HUES48 (cell line): ENCODE measurements at regions not wholly inside any gene's neighbourhood (a gene's known extent, or its start where the extent isn't known, plus 50 kb on each side); places are given as distances from the start of the nearest gene placed in this dataset.

Experiments used
- H3K27ac ChIP-seq: one replicate; pipeline ENCODE4 v1.7.0; 2013; ENCODE audit warnings: low read depth, low read length, inconsistent platforms
- H3K27me3 ChIP-seq: 2 replicates; pipeline ENCODE4 v1.6.1; 2013; ENCODE audit warnings: mild to moderate bottlenecking, low read length; ENCODE audit not compliant: control insufficient read depth, insufficient read depth
- H3K36me3 ChIP-seq: 2 replicates; pipeline ENCODE4 v1.6.1; 2013; ENCODE audit warnings: low read length; ENCODE audit not compliant: control insufficient read depth, insufficient read depth
- H3K4me1 ChIP-seq: 2 replicates; pipeline ENCODE4 v1.6.1; 2013; ENCODE audit warnings: mild to moderate bottlenecking, low read length; ENCODE audit not compliant: control insufficient read depth, insufficient read depth
- H3K4me3 ChIP-seq: 2 replicates; pipeline ENCODE4 v1.5.1; 2013; ENCODE audit warnings: mild to moderate bottlenecking, low read depth, low read length
- H3K9ac ChIP-seq: 2 replicates; pipeline ENCODE4 v1.6.1; 2013; ENCODE audit warnings: mild to moderate bottlenecking, low read depth, low read length, moderate library complexity
- H3K9me3 ChIP-seq: 2 replicates; pipeline ENCODE4 v1.6.1; 2013; ENCODE audit warnings: low read length; ENCODE audit not compliant: control insufficient read depth, insufficient read depth

- Histone ChIP-seq H3K36me3 (no peaks in the 10 kb centered on the region), H3K4me1 (peaks cover 15% of the 10 kb centered on the region), H3K27ac (no peak overlapping the region), H3K9ac (no peak overlapping the region), H3K27me3 (peaks cover 98% of the 10 kb centered on the region), H3K4me3 (no peak overlapping the region), H3K9me3 (no peaks in the 10 kb centered on the region)
Observed at GRCh38 chrX:139200793-139201192, 329.7 kb upstream of the F9 start.

- H3K4me3 ChIP-seq: no peak overlapping the region
- H3K27me3 ChIP-seq: peaks cover 99% of the 10 kb centered on the region
- no peaks in the 10 kb centered on the region for H3K36me3 ChIP-seq
- no peaks in the 10 kb centered on the region for H3K9me3 ChIP-seq
- no peak overlapping the region for H3K27ac ChIP-seq
- peaks cover 17% of the 10 kb centered on the region for H3K4me1 ChIP-seq
- no peak overlapping the region for H3K9ac ChIP-seq
Observed at GRCh38 chrX:139200346-139200745, 330.2 kb upstream of the F9 start.

- Histone ChIP-seq H3K27me3 (peaks cover 99% of the 10 kb centered on the region), H3K4me3 (no peak overlapping the region), H3K27ac (no peak overlapping the region), H3K36me3 (no peaks in the 10 kb centered on the region), H3K4me1 (peaks cover 20% of the 10 kb centered on the region), H3K9me3 (no peaks in the 10 kb centered on the region), H3K9ac (no peak overlapping the region)
Observed at GRCh38 chrX:139199933-139200332, 330.6 kb upstream of the F9 start.

GRCh38 chrX:139198936-139199335 lies 331.6 kb upstream of the F9 start:
- no peaks in the 10 kb centered on the region for H3K36me3 ChIP-seq
- no peak overlapping the region for H3K9ac ChIP-seq
- no peak overlapping the region for H3K4me3 ChIP-seq
- H3K27me3 ChIP-seq: peaks cover 99% of the 10 kb centered on the region
- H3K9me3 ChIP-seq: no peaks in the 10 kb centered on the region
- no peak overlapping the region for H3K27ac ChIP-seq
- H3K4me1 ChIP-seq: peaks cover 20% of the 10 kb centered on the region

- Histone ChIP-seq H3K27me3 (peaks cover 99% of the 10 kb centered on the region), H3K4me3 (no peak overlapping the region), H3K9ac (no peak overlapping the region), H3K9me3 (no peaks in the 10 kb centered on the region), H3K27ac (no peak overlapping the region), H3K4me1 (peaks cover 21% of the 10 kb centered on the region), H3K36me3 (no peaks in the 10 kb centered on the region)
Observed at GRCh38 chrX:139196890-139197289, 333.6 kb upstream of the F9 start.

GRCh38 chrX:139194571-139195280 lies 335.8 kb upstream of the F9 start:
- Histone ChIP-seq H3K36me3 (no peaks in the 10 kb centered on the region), H3K27me3 (peaks cover 99% of the 10 kb centered on the region), H3K9ac (no peak overlapping the region), H3K27ac (no peak overlapping the region), H3K9me3 (no peaks in the 10 kb centered on the region), H3K4me1 (peaks cover 18% of the 10 kb centered on the region), H3K4me3 (peak overlapping the region; percentile 46)

GRCh38 chrX:139192386-139192961 lies 338.1 kb upstream of the F9 start:
- H3K27me3 ChIP-seq: peaks cover 100% of the 10 kb centered on the region
- no peaks in the 10 kb centered on the region for H3K36me3 ChIP-seq
- H3K9me3 ChIP-seq: no peaks in the 10 kb centered on the region
- H3K27ac ChIP-seq: no peak overlapping the region
- no peak overlapping the region for H3K9ac ChIP-seq
- no peak overlapping the region for H3K4me3 ChIP-seq
- peaks cover 18% of the 10 kb centered on the region for H3K4me1 ChIP-seq

- H3K27ac ChIP-seq: no peak overlapping the region
- H3K36me3 ChIP-seq: no peaks in the 10 kb centered on the region
- peaks cover 18% of the 10 kb centered on the region for H3K4me1 ChIP-seq
- H3K9me3 ChIP-seq: no peaks in the 10 kb centered on the region
- no peak overlapping the region for H3K9ac ChIP-seq
- H3K4me3 ChIP-seq: no peak overlapping the region
- H3K27me3 ChIP-seq: peaks cover 100% of the 10 kb centered on the region
Observed at GRCh38 chrX:139191746-139192385, 338.7 kb upstream of the F9 start.

GRCh38 chrX:139191286-139191685 lies 339.3 kb upstream of the F9 start:
- H3K27me3 ChIP-seq: peaks cover 100% of the 10 kb centered on the region

GRCh38 chrX:139187738-139188137 lies 342.8 kb upstream of the F9 start:
- Histone ChIP-seq H3K4me3 (no peak overlapping the region), H3K36me3 (no peaks in the 10 kb centered on the region), H3K9me3 (no peaks in the 10 kb centered on the region), H3K27me3 (peaks cover 93% of the 10 kb centered on the region), H3K4me1 (peaks cover 12% of the 10 kb centered on the region), H3K27ac (no peak overlapping the region), H3K9ac (no peak overlapping the region)

More at GRCh38 chrX:139191286-139191685, 339.3 kb upstream of the F9 start:
- H3K4me1 ChIP-seq: peaks cover 18% of the 10 kb centered on the region
- H3K4me3 ChIP-seq: no peak overlapping the region
- no peak overlapping the region for H3K9ac ChIP-seq
- no peaks in the 10 kb centered on the region for H3K9me3 ChIP-seq
- H3K36me3 ChIP-seq: no peaks in the 10 kb centered on the region
- H3K27ac ChIP-seq: no peak overlapping the region

GRCh38 chrX:139186991-139187390 lies 343.5 kb upstream of the F9 start:
- H3K4me3 ChIP-seq: no peak overlapping the region
- H3K27me3 ChIP-seq: peaks cover 88% of the 10 kb centered on the region
- no peaks in the 10 kb centered on the region for H3K36me3 ChIP-seq

More at GRCh38 chrX:139186991-139187390, 343.5 kb upstream of the F9 start:
- no peaks in the 10 kb centered on the region for H3K9me3 ChIP-seq
- H3K4me1 ChIP-seq: peaks cover 6% of the 10 kb centered on the region; the same call in 1 of the 2 replicates
- no peak overlapping the region for H3K27ac ChIP-seq
- H3K9ac ChIP-seq: no peak overlapping the region
